Inflammatory macrophage treated with lipopolysaccharide for 4 hours (primary cell): ENCODE measurements at regions not wholly inside any gene's neighbourhood (a gene's known extent, or its start where the extent isn't known, plus 50 kb on each side); places are given as distances from the start of the nearest gene placed in this dataset.

Experiments used
- DNase-seq: peaks from one replicate; pipeline ENCODE4 v3.0.0-alpha.2; 2020

- peak; percentile 63 for DNase-seq
These were observed 58.9 kb upstream of the NFKB1 start for GRCh38 chr4:102441978-102442911.

- no peak for DNase-seq
These were observed 56.4 kb upstream of the NFKB1 start for GRCh38 chr4:102444752-102445151.

- no peak for DNase-seq
These were observed 55.9 kb upstream of the NFKB1 start for GRCh38 chr4:102445213-102445612.

- peak; percentile 42 for DNase-seq
These were observed 53.7 kb upstream of the NFKB1 start for GRCh38 chr4:102447413-102447812.

GRCh38 chr4:102449751-102450352 is 51.3 kb upstream of the NFKB1 start:
- DNase-seq, result peak; percentile 79

- DNase-seq, result no peak
These were observed 49.9 kb upstream of the NFKB1 start for GRCh38 chr4:102451266-102451665.
